GM23338 (cell line): ENCODE measurements at regions not wholly inside any gene's neighbourhood (a gene's known extent, or its start where the extent isn't known, plus 50 kb on each side); places are given as distances from the start of the nearest gene placed in this dataset.

Source experiments
- ATAC-seq: fragments of 200-7000 bp; cut with Tn5 transposase; 3 replicates; pipeline ENCODE4 v1.9.1; 2020
- DNase-seq: peaks from one replicate; pipeline ENCODE4 v3.0.0-alpha.2; 2015; ENCODE audit warnings: low spot score
- H2AFZ ChIP-seq: fragments of 200-600 bp; sonication (generic); 2 replicates; pipeline ENCODE4 v1.8.0; 2016; ENCODE audit warnings: antibody characterized with exemption, mild to moderate bottlenecking, moderate library complexity
- H3F3A ChIP-seq: fragments of 200-600 bp; sonication (generic); replicated peaks from 2 replicates; pipeline ENCODE4 v1.8.0; 2017; ENCODE audit warnings: antibody characterized with exemption, mixed run types, low read depth
- H3K27ac ChIP-seq: fragments of 200-600 bp; sonication (generic); 2 replicates; pipeline ENCODE4 v1.6.1; 2016; ENCODE audit warnings: low read depth
- H3K27me3 ChIP-seq: fragments of 200-600 bp; sonication (generic); 2 replicates; pipeline ENCODE4 v1.8.0; 2016; ENCODE audit warnings: mild to moderate bottlenecking, mixed run types, moderate library complexity; ENCODE audit not compliant: insufficient read depth
- H3K36me3 ChIP-seq: fragments of 200-600 bp; sonication (generic); 2 replicates; pipeline ENCODE4 v1.8.0; 2016; ENCODE audit warnings: mild to moderate bottlenecking; ENCODE audit not compliant: insufficient read depth
- H3K4me1 ChIP-seq: fragments of 200-600 bp; sonication (generic); 2 replicates; pipeline ENCODE4 v1.8.0; 2016; ENCODE audit warnings: mild to moderate bottlenecking, moderate library complexity; ENCODE audit not compliant: insufficient read depth
- H3K4me2 ChIP-seq: fragments of 200-600 bp; sonication (generic); 2 replicates; pipeline ENCODE4 v1.7.1; 2017; ENCODE audit warnings: mixed run types
- H3K4me3 ChIP-seq: fragments of 200-600 bp; sonication (generic); 2 replicates; pipeline ENCODE4 v1.6.1; 2016; ENCODE audit warnings: mixed run types
- H3K79me2 ChIP-seq: fragments of 200-600 bp; sonication (generic); replicated peaks from 2 replicates; pipeline ENCODE4 v1.8.0; 2017; ENCODE audit warnings: mild to moderate bottlenecking; ENCODE audit not compliant: insufficient read depth
- H3K9me2 ChIP-seq: fragments of 200-600 bp; sonication (generic); 2 replicates; pipeline ENCODE4 v1.8.0; 2017; ENCODE audit not compliant: insufficient read depth
- H4K20me1 ChIP-seq: fragments of 200-600 bp; sonication (generic); replicated peaks from 2 replicates; pipeline ENCODE4 v1.8.0; 2017; ENCODE audit warnings: mild to moderate bottlenecking; ENCODE audit not compliant: insufficient read depth
- H3K27ac Mint-ChIP-seq: 2 replicates; pipeline ENCODE4 v1.8.0; 2020; ENCODE audit warnings: inconsistent platforms, mild to moderate bottlenecking, moderate library complexity, mixed read lengths
- H3K27me3 Mint-ChIP-seq: 3 replicates; pipeline ENCODE4 v1.8.0; 2022; ENCODE audit warnings: low read depth, mild to moderate bottlenecking, moderate library complexity, mixed read lengths, inconsistent platforms; ENCODE audit not compliant: insufficient read depth, poor library complexity
- H3K36me3 Mint-ChIP-seq: 3 replicates; pipeline ENCODE4 v1.8.0; 2021; ENCODE audit warnings: low read depth, mild to moderate bottlenecking, inconsistent platforms, moderate library complexity, mixed read lengths
- H3K4me1 Mint-ChIP-seq: 3 replicates; pipeline ENCODE4 v1.8.0; 2020; ENCODE audit warnings: mild to moderate bottlenecking, inconsistent platforms, mixed read lengths
- H3K4me3 Mint-ChIP-seq: 3 replicates; pipeline ENCODE4 v1.8.0; 2021; ENCODE audit warnings: moderate library complexity, mild to moderate bottlenecking, inconsistent platforms, mixed read lengths
- H3K9me3 Mint-ChIP-seq: 3 replicates; pipeline ENCODE4 v1.8.0; 2020; ENCODE audit warnings: moderate library complexity, mild to moderate bottlenecking, inconsistent platforms, mixed read lengths
- CREB1 ChIP-seq: fragments of 250-450 bp; sonication (Bioruptor Pico); IDR thresholded peaks from 2 replicates; pipeline ENCODE4 v1.5.0; 2020; ENCODE audit warnings: low read depth, mild to moderate bottlenecking, moderate library complexity
- EZH2 ChIP-seq: fragments of 200-600 bp; sonication (generic); IDR thresholded peaks from one replicate; pipeline ENCODE4 v1.8.0; 2017; ENCODE audit warnings: antibody characterized with exemption, mild to moderate bottlenecking, low read depth; ENCODE audit not compliant: unreplicated experiment
- EZH2phosphoT487 ChIP-seq: fragments of 200-600 bp; sonication (generic); IDR thresholded peaks from one replicate; pipeline ENCODE4 v1.8.1; 2018; ENCODE audit warnings: antibody characterized with exemption; ENCODE audit not compliant: unreplicated experiment
- JUNB ChIP-seq: IDR thresholded peaks from one replicate; pipeline ENCODE4 v1.6.1; 2016; ENCODE audit warnings: antibody characterized with exemption; ENCODE audit not compliant: unreplicated experiment
- NANOG ChIP-seq: IDR thresholded peaks from 2 replicates; pipeline ENCODE4 v1.6.1; 2016; ENCODE audit warnings: antibody characterized with exemption, borderline replicate concordance
- POLR2AphosphoS5 ChIP-seq: IDR thresholded peaks from 2 replicates; pipeline ENCODE4 v1.6.1; 2016; ENCODE audit warnings: antibody characterized with exemption, low read depth
- STAT1 ChIP-seq: IDR thresholded peaks from one replicate; pipeline ENCODE4 v1.6.1; 2016; ENCODE audit warnings: antibody characterized with exemption; ENCODE audit not compliant: unreplicated experiment
- ZNF114 ChIP-seq: fragments of 250-450 bp; sonication (Bioruptor Pico); IDR thresholded peaks from 2 replicates; pipeline ENCODE4 v1.5.0; 2020; ENCODE audit warnings: mild to moderate bottlenecking, moderate library complexity
- ZNF331 ChIP-seq: fragments of 250-450 bp; sonication (Bioruptor Pico); IDR thresholded peaks from 2 replicates; pipeline ENCODE4 v1.5.0; 2020; ENCODE audit warnings: low read depth, mild to moderate bottlenecking, moderate library complexity
- ZNF462 ChIP-seq: fragments of 250-450 bp; sonication (Bioruptor Pico); IDR thresholded peaks from 2 replicates; pipeline ENCODE4 v1.5.0; 2020; ENCODE audit warnings: mild to moderate bottlenecking, moderate library complexity
- TF ChIP-seq, protein P1 (sequence below): IDR thresholded peaks from 2 replicates; pipeline ENCODE4 v1.6.1; 2016; ENCODE audit warnings: antibody characterized with exemption
- TF ChIP-seq, protein P2 (sequence below), 2 experiments: fragments of 200-600 bp in 1 of 2; sonication (generic) in 1 of 2; conservative IDR thresholded peaks; 2 replicates each; pipeline versions ENCODE4 v1.5.1 to v1.6.1; 2016 to 2017; ENCODE audit warnings: antibody characterized with exemption in 2 of 2, low read depth in 2 of 2, mild to moderate bottlenecking in 2 of 2, moderate library complexity in 1 of 2

DNA sequence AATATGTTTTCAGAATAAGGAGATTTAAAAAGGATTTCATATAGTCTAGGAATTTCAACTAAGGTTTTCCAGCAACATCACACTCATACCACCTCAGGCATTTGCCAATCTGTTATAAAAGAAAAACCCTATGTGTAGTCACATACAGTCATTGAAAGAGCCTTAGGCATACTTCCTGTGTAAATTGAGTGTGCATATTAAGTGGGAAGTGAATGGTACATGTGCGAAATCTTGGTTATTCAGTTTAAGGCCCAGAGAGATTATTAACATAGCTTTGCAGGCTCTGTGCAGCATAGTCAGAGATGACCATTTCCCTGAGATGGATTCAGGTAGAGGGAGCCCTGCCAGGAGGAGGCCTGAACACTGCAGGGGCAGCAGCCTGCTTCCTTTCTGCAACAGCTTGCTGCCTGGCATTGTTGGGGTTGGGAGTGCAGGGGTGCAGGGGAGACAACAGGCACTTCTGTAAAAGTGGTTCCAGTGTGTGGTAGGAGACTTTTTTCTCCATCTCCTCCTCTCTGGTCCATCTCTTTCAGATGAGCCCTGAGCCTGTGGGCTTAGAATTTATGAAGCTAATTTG, 100.1 kb upstream of the OSR1 start:
- DNase-seq: no peak
- no peak overlapping the region for H3K4me3 Mint-ChIP-seq

More for the DNA sequence above, 100.1 kb upstream of the OSR1 start:
- ATAC-seq: peak; percentile 57
- peaks cover 45% of the 10 kb centered on the region for H3K4me1 Mint-ChIP-seq
- H3K9me3 Mint-ChIP-seq: peaks cover 2% of the 10 kb centered on the region; the same call in 1 of the 3 replicates
- Histone ChIP-seq H3K4me3 (no peak overlapping the region), H3K4me2 (no peak overlapping the region), H3K27me3 (no peaks in the 10 kb centered on the region), H3K27ac (no peak overlapping the region), H3K36me3 (no peaks in the 10 kb centered on the region), H4K20me1 (no peaks in the 10 kb centered on the region), H3K4me1 (peaks cover 29% of the 10 kb centered on the region), H3F3A (no peaks in the 10 kb centered on the region), H3K9me2 (0 out of 2 replicates have a peak, but pooled peaks cover 3% of the 10 kb centered on the region), H2AFZ (0 out of 2 replicates have a peak overlapping the region, but pooled peaks have one; percentile 69), H3K79me2 (no peaks in the 10 kb centered on the region)
- no peaks in the 10 kb centered on the region for H3K36me3 Mint-ChIP-seq
- TF ChIP-seq EZH2phosphoT487: no peak
- TF ChIP-seq NANOG: no peak
- TF ChIP-seq STAT1: no peak
- TF ChIP-seq JUNB: no peak
- no peak for TF ChIP-seq POLR2AphosphoS5
- TF ChIP-seq, protein P1, sequence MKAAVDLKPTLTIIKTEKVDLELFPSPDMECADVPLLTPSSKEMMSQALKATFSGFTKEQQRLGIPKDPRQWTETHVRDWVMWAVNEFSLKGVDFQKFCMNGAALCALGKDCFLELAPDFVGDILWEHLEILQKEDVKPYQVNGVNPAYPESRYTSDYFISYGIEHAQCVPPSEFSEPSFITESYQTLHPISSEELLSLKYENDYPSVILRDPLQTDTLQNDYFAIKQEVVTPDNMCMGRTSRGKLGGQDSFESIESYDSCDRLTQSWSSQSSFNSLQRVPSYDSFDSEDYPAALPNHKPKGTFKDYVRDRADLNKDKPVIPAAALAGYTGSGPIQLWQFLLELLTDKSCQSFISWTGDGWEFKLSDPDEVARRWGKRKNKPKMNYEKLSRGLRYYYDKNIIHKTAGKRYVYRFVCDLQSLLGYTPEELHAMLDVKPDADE: no peak
- no peak for TF ChIP-seq ZNF114 (CRISPR knock-in tag)
- TF ChIP-seq ZNF331: no peak
- TF ChIP-seq CREB1 (CRISPR knock-in tag): no peak
- TF ChIP-seq ZNF462 (CRISPR knock-in tag): no peak
- TF ChIP-seq, protein P2, sequence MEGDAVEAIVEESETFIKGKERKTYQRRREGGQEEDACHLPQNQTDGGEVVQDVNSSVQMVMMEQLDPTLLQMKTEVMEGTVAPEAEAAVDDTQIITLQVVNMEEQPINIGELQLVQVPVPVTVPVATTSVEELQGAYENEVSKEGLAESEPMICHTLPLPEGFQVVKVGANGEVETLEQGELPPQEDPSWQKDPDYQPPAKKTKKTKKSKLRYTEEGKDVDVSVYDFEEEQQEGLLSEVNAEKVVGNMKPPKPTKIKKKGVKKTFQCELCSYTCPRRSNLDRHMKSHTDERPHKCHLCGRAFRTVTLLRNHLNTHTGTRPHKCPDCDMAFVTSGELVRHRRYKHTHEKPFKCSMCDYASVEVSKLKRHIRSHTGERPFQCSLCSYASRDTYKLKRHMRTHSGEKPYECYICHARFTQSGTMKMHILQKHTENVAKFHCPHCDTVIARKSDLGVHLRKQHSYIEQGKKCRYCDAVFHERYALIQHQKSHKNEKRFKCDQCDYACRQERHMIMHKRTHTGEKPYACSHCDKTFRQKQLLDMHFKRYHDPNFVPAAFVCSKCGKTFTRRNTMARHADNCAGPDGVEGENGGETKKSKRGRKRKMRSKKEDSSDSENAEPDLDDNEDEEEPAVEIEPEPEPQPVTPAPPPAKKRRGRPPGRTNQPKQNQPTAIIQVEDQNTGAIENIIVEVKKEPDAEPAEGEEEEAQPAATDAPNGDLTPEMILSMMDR (conservative IDR thresholded peaks at IDR 0.05; ENCODE audit: low read depth in 2 of 2): no peak
- TF ChIP-seq EZH2: no peak
- no peaks in the 10 kb centered on the region for H3K27me3 Mint-ChIP-seq
- no peak overlapping the region for H3K27ac Mint-ChIP-seq
